HEK293T (cell line): ENCODE measurements at regions not wholly inside any gene's neighbourhood (a gene's known extent, or its start where the extent isn't known, plus 50 kb on each side); places are given as distances from the start of the nearest gene placed in this dataset.

Experiments used
- FOXK2 ChIP-seq: fragments of 450-650 bp; IDR thresholded peaks from 2 replicates; pipeline ENCODE4 v1.6.1; 2016; ENCODE audit warnings: mild to moderate bottlenecking
- NFRKB ChIP-seq: fragments of 450-650 bp; IDR thresholded peaks from 2 replicates; pipeline ENCODE4 v1.6.1; 2016; ENCODE audit warnings: mild to moderate bottlenecking, moderate library complexity
- SP1 ChIP-seq: fragments of 450-650 bp; IDR thresholded peaks from 2 replicates; pipeline ENCODE4 v1.6.1; 2017
- ZNF384 ChIP-seq: fragments of 450-650 bp; IDR thresholded peaks from 2 replicates; pipeline ENCODE4 v1.6.1; 2016

DNA sequence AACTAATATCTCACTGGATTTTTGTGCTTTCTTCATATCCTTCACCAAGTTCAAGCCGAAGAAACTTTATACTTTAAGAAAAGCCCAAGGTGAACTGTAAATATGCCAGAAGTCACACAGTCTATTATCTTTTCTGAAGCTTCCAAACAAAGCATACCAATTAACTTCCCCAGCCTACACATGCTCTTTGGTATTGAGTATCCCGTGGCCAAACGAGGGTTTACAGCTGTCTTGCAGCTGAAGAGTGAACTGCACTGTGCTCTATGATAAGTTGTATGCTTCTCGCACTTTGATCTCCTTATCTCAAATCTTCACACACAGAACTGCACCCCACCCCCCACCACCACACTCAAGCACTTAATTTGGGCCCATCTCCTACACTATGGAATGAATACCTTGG is 215.6 kb upstream of the VEPH1 start:
- TF ChIP-seq ZNF384 (no peak), FOXK2 (no peak), NFRKB (no peak), SP1 (no peak)
